GM12878 (cell line): ENCODE measurements at regions not wholly inside any gene's neighbourhood (a gene's known extent, or its start where the extent isn't known, plus 50 kb on each side); places are given as distances from the start of the nearest gene placed in this dataset.

ENCODE experiments used
- ATAC-seq: fragments of 200-7000 bp; cut with Tn5 transposase; 3 replicates; pipeline ENCODE4 v1.9.1; 2020; ENCODE audit warnings: mild to moderate bottlenecking, moderate library complexity
- BruUV-seq: library from RNA; stranded (reverse); fragments of 400-500 nt; replicated peaks from 2 replicates; lab custom pipeline; 2021; lab: Mats Ljungman, UMichigan
- CTCF ChIA-PET: fragments of 300-600 bp; sonication (Branson Sonifier 250); formaldehyde crosslinking; extraction: SDS; loops from one replicate; lab custom pipeline; 2021; ENCODE audit warnings: inconsistent platforms; lab: Yijun Ruan, JAX
- POLR2A ChIA-PET: fragments of 350-600 bp; formaldehyde crosslinking; extraction: SDS; loops from one replicate; lab custom pipeline; 2021; ENCODE audit warnings: inconsistent platforms; lab: Charles Lee
- RAD21 ChIA-PET: fragments of 300-600 bp; sonication (Branson Sonifier 250); formaldehyde crosslinking; loops from one replicate; lab custom pipeline; 2023; ENCODE audit warnings: antibody characterized with exemption; ENCODE audit not compliant: unreplicated experiment; lab: Charles Lee
- SMC1A ChIA-PET: fragments of 300-600 bp; sonication (Branson Sonifier 250); formaldehyde crosslinking; loops from one replicate; lab custom pipeline; 2023; ENCODE audit not compliant: unreplicated experiment, uncharacterized antibody; lab: Charles Lee
- DNase-seq: peaks from one replicate; pipeline ENCODE4 v3.0.0-alpha.2; 2011; ENCODE audit warnings: low read depth, low spot score
- FAIRE-seq: peaks from 3 replicates; lab custom pipeline; 2011; peaks lifted over from hg19 to GRCh38; lab: Jason Lieb, UNC
- H2AFZ ChIP-seq: 2 replicates; pipeline ENCODE4 v1.6.0; 2011; ENCODE audit warnings: low read depth, low read length, control low read depth; ENCODE audit not compliant: control insufficient read depth
- H3K27ac ChIP-seq: 2 replicates; pipeline ENCODE4 v1.5.1; 2011; ENCODE audit warnings: control low read depth; ENCODE audit not compliant: control insufficient read depth, insufficient read depth
- H3K27me3 ChIP-seq, 2 experiments: replicated peaks in 1 of 2; 2 replicates each; pipeline versions ENCODE4 v1.6.0 to v1.6.1; 2011; ENCODE audit warnings: low read length in 1 of 2; ENCODE audit not compliant: control insufficient read depth in 2 of 2, insufficient read depth in 2 of 2
- H3K36me3 ChIP-seq, 2 experiments: 2 replicates each; pipeline ENCODE4 v1.5.1; 2011; ENCODE audit warnings: low read length in 1 of 2; ENCODE audit not compliant: control insufficient read depth in 2 of 2, insufficient read depth in 2 of 2
- H3K4me1 ChIP-seq: 2 replicates; pipeline ENCODE4 v1.6.1; 2011; ENCODE audit warnings: mild to moderate bottlenecking, low read length, moderate library complexity, mixed read lengths; ENCODE audit not compliant: control insufficient read depth, insufficient read depth
- H3K4me2 ChIP-seq: 2 replicates; pipeline ENCODE4 v1.6.0; 2011; ENCODE audit warnings: control low read depth; ENCODE audit not compliant: control insufficient read depth, insufficient read depth
- H3K4me3 ChIP-seq: fragments of 200-600 bp; sonication (generic); 2 replicates; pipeline ENCODE4 v1.5.1; 2016
- H3K79me2 ChIP-seq: 2 replicates; pipeline ENCODE4 v1.6.0; 2011; ENCODE audit warnings: low read length; ENCODE audit not compliant: control insufficient read depth, insufficient read depth
- H3K9ac ChIP-seq: 2 replicates; pipeline ENCODE4 v1.8.0; 2011; ENCODE audit warnings: low read length, control low read depth, mixed read lengths; ENCODE audit not compliant: control insufficient read depth, insufficient read depth
- H3K9me3 ChIP-seq: replicated peaks from 3 replicates; pipeline ENCODE4 v1.5.1; 2011; ENCODE audit warnings: mild to moderate bottlenecking, low read length; ENCODE audit not compliant: control insufficient read depth, insufficient read depth
- H4K20me1 ChIP-seq: 2 replicates; pipeline ENCODE4 v1.6.0; 2011; ENCODE audit not compliant: control insufficient read depth, insufficient read depth
- CHD4 ChIP-seq: fragments of 200-600 bp; sonication (generic); IDR thresholded peaks from 2 replicates; pipeline ENCODE4 v1.6.1; 2016; ENCODE audit warnings: mild to moderate bottlenecking
- IKZF2 ChIP-seq, 2 experiments: fragments of 450-650 bp; IDR thresholded peaks; 2 replicates each; pipeline ENCODE4 v1.6.1; 2017; ENCODE audit warnings: mild to moderate bottlenecking in 2 of 2, moderate library complexity in 2 of 2
- KDM1A ChIP-seq: fragments of 200-600 bp; sonication (generic); IDR thresholded peaks from 2 replicates; pipeline ENCODE4 v1.6.1; 2016; ENCODE audit warnings: borderline replicate concordance
- KLF5 ChIP-seq: fragments of 450-650 bp; IDR thresholded peaks from 2 replicates; pipeline ENCODE4 v1.6.1; 2014; ENCODE audit warnings: mild to moderate bottlenecking; ENCODE audit not compliant: partially characterized antibody
- LARP7 ChIP-seq: fragments of 450-650 bp; IDR thresholded peaks from 2 replicates; pipeline ENCODE4 v1.6.1; 2017; ENCODE audit warnings: mild to moderate bottlenecking
- MTA3 ChIP-seq: IDR thresholded peaks from 2 replicates; pipeline ENCODE4 v1.6.1; 2012; ENCODE audit warnings: low read length, inconsistent platforms, borderline replicate concordance
- NFXL1 ChIP-seq: fragments of 450-650 bp; IDR thresholded peaks from 2 replicates; pipeline ENCODE4 v1.6.1; 2017; ENCODE audit warnings: antibody characterized with exemption, mild to moderate bottlenecking, borderline replicate concordance
- POLR2AphosphoS5 ChIP-seq: IDR thresholded peaks from 2 replicates; pipeline ENCODE4 v1.6.1; 2011; ENCODE audit warnings: mild to moderate bottlenecking, low read length, inconsistent platforms
- RAD51 ChIP-seq: fragments of 450-650 bp; IDR thresholded peaks from 2 replicates; pipeline ENCODE4 v1.6.1; 2016; ENCODE audit warnings: moderate library complexity, mild to moderate bottlenecking, inconsistent platforms
- TARDBP ChIP-seq: IDR thresholded peaks from 2 replicates; pipeline ENCODE4 v1.6.1; 2016; ENCODE audit warnings: borderline replicate concordance
- TBL1XR1 ChIP-seq: IDR thresholded peaks from 2 replicates; pipeline ENCODE4 v1.6.1; 2012; ENCODE audit warnings: low read depth, low read length, improper control_type of control experiment
- WGBS: methylation state at CpG from one replicate; pipeline ENCODE4 v1.1.6; 2016; ENCODE audit warnings: low lambda C conversion rate; ENCODE audit not compliant: insufficient replicate concordance, insufficient coverage; ENCODE audit errors: missing lambda C conversion rate; 5-methylcytosine and 5-hydroxymethylcytosine counted together
- in situ Hi-C: fragments of 300-500 bp; cut with MboI; formaldehyde crosslinking; loops from 9 replicates; pipeline ENCODE4 v1.14.3; 2018; ENCODE audit warnings: mixed read lengths
- intact Hi-C: fragments of 100-400 bp; cut with micrococcal nuclease; formaldehyde crosslinking; loops from one replicate; pipeline ENCODE4 v1.14.2; 2022; ENCODE audit not compliant: unreplicated experiment
- TF ChIP-seq, protein P1 (sequence below): IDR thresholded peaks from 2 replicates; pipeline ENCODE4 v1.6.1; 2011; ENCODE audit warnings: borderline replicate concordance, low read depth, mild to moderate bottlenecking, moderate library complexity, mixed read lengths, low read length; ENCODE audit not compliant: insufficient read depth; ENCODE audit errors: extremely low read length
- TF ChIP-seq, protein P2 (sequence below): fragments of 450-650 bp; IDR thresholded peaks from 2 replicates; pipeline ENCODE4 v1.6.1; 2017; ENCODE audit warnings: antibody characterized with exemption, mild to moderate bottlenecking, moderate library complexity

DNA sequence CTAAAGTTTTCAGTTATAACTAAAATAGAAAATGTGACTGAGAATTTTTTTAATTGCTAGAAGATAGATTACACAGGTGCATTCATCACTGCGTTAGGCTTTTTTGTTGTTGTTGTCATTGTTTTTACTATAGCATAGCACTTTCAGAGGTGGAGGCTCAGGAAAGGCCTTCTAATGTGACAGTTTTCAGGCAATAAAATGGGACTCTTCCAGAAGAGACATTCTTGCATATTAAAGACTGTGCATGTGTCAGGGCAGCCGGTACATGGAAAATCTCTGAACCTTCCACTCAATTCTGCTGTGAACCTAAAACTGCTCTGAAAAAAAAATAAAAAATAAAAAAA lies 175.2 kb downstream of the METTL4 start (continued):
- TF ChIP-seq, protein P1, sequence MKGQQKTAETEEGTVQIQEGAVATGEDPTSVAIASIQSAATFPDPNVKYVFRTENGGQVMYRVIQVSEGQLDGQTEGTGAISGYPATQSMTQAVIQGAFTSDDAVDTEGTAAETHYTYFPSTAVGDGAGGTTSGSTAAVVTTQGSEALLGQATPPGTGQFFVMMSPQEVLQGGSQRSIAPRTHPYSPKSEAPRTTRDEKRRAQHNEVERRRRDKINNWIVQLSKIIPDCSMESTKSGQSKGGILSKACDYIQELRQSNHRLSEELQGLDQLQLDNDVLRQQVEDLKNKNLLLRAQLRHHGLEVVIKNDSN: no peak
- TF ChIP-seq LARP7: no peak
- TF ChIP-seq IKZF2 (IDR thresholded peaks at IDR 0.05): no peak
- no peak for TF ChIP-seq TBL1XR1
- no peak for TF ChIP-seq KLF5
- TF ChIP-seq TARDBP: no peak
- no peak for TF ChIP-seq MTA3

DNA sequence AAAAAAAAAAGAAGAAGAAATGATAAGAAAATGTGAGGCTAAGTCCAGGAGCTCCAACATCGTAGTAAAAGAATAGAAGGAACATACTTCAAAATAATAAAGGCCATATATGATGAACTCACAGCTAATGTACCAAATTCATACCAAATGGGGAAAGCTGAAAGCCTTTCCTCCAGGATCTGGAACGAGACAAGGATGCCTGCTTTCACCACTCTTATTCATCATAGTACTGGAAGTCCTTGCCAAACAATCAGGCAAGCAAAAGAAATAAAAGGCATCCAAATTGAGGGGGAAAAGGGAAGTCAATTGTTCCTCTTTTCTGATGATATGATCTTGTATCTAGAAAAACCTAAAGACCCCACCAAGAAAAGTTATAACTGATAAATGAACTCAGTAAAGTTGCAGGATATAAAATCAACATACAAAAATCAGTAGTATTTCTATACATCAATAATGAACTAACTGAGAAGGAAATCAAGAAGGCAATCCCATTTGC lies 170.6 kb downstream of the METTL4 start:
- H3K9ac ChIP-seq: no peak overlapping the region
- no peak for ATAC-seq
- no peaks in the 10 kb centered on the region for H3K36me3 ChIP-seq
- H3K9me3 ChIP-seq: no peaks in the 10 kb centered on the region
- H3K79me2 ChIP-seq: no peaks in the 10 kb centered on the region
- H3K27me3 ChIP-seq: no peaks in the 10 kb centered on the region; a peak in 1 of 4 replicates
- intact Hi-C loops (no loop called here), in situ Hi-C loops (no loop called here)
- ChIA-PET RAD21 (no interaction called here), SMC1A (interaction anchor here (1.0 kb wide), 1 partner anchor 12 kb away, joined by 3 read pairs; no protein-coding TSS in a partner anchor), CTCF (interaction anchor here (0.8 kb wide), 1 partner anchor 9 kb away, joined by 4 read pairs; no protein-coding TSS in a partner anchor), POLR2A (no interaction called here)
- 0% methylated on average over 2 of the region's 2 CpGs for WGBS
- no peaks in the 10 kb centered on the region for H3K4me1 ChIP-seq
- no peak overlapping the region for H3K27ac ChIP-seq
- H3K4me3 ChIP-seq: no peak overlapping the region
- BruUV-seq: no TSS peak
- TF ChIP-seq POLR2AphosphoS5 (no peak), RAD51 (no peak), CHD4 (no peak), NFXL1 (no peak), KDM1A (no peak)
- TF ChIP-seq, protein P1: no peak
- TF ChIP-seq, protein P2, sequence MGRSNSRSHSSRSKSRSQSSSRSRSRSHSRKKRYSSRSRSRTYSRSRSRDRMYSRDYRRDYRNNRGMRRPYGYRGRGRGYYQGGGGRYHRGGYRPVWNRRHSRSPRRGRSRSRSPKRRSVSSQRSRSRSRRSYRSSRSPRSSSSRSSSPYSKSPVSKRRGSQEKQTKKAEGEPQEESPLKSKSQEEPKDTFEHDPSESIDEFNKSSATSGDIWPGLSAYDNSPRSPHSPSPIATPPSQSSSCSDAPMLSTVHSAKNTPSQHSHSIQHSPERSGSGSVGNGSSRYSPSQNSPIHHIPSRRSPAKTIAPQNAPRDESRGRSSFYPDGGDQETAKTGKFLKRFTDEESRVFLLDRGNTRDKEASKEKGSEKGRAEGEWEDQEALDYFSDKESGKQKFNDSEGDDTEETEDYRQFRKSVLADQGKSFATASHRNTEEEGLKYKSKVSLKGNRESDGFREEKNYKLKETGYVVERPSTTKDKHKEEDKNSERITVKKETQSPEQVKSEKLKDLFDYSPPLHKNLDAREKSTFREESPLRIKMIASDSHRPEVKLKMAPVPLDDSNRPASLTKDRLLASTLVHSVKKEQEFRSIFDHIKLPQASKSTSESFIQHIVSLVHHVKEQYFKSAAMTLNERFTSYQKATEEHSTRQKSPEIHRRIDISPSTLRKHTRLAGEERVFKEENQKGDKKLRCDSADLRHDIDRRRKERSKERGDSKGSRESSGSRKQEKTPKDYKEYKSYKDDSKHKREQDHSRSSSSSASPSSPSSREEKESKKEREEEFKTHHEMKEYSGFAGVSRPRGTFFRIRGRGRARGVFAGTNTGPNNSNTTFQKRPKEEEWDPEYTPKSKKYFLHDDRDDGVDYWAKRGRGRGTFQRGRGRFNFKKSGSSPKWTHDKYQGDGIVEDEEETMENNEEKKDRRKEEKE: no peak
- H2AFZ ChIP-seq: no peak overlapping the region
- H4K20me1 ChIP-seq: no peaks in the 10 kb centered on the region
- no peak for DNase-seq
- no peak for FAIRE-seq
- no peak overlapping the region for H3K4me2 ChIP-seq
